Endothelial cell of umbilical vein (primary cell): ENCODE measurements at regions not wholly inside any gene's neighbourhood (a gene's known extent, or its start where the extent isn't known, plus 50 kb on each side); places are given as distances from the start of the nearest gene placed in this dataset.

Source experiments
- CTCF ChIP-seq, 2 donors: IDR thresholded peaks; 1 replicate in 1 of 2; 2 replicates in 1 of 2; pipeline ENCODE4 v1.5.1; 2011; ENCODE audit warnings: low read length in 2 of 2, mild to moderate bottlenecking in 2 of 2, moderate library complexity in 2 of 2, control low read depth in 1 of 2, inconsistent platforms in 1 of 2, low read depth in 1 of 2; ENCODE audit not compliant: insufficient read depth in 1 of 2; ENCODE audit errors: extremely low read depth in 1 of 2
- GATA2 ChIP-seq: IDR thresholded peaks from 2 replicates; pipeline ENCODE4 v1.7.0; 2011; ENCODE audit warnings: low read depth, mild to moderate bottlenecking, moderate library complexity, mixed read lengths, low read length; ENCODE audit not compliant: insufficient read length, insufficient read depth
- JUN ChIP-seq: IDR thresholded peaks from 2 replicates; pipeline ENCODE4 v1.6.1; 2011; ENCODE audit warnings: borderline replicate concordance, low read depth; ENCODE audit not compliant: insufficient read length, insufficient read depth
- POLR2A ChIP-seq: IDR thresholded peaks from 2 replicates; pipeline ENCODE4 v1.6.1; 2012; ENCODE audit warnings: low read depth, mild to moderate bottlenecking, control low read depth, low read length
- POLR2AphosphoS5 ChIP-seq: IDR thresholded peaks from 2 replicates; pipeline ENCODE4 v1.6.1; 2012; ENCODE audit warnings: low read depth, mild to moderate bottlenecking, control low read depth, low read length, moderate library complexity; ENCODE audit not compliant: insufficient read depth

- TF ChIP-seq JUN: no peak
- TF ChIP-seq POLR2AphosphoS5: no peak
- no peak for TF ChIP-seq CTCF (IDR thresholded peaks at IDR 0.05; ENCODE audit: extremely low read depth in 1 of 2, insufficient read depth in 1 of 2, low read depth in 1 of 2, low read length in 2 of 2)
- TF ChIP-seq POLR2A: no peak
- no peak for TF ChIP-seq GATA2
Observed at GRCh38 chr4:175125410-175126068, 207.4 kb downstream of the ADAM29 start.
